ENCODE measurements at regions not wholly inside any gene's neighbourhood (a gene's known extent, or its start where the extent isn't known, plus 50 kb on each side); places are given as distances from the start of the nearest gene placed in this dataset.

- Mint-ChIP-seq H3K27me3 (ENCODE audit: unreplicated experiment) (no peaks in the 10 kb centered on the region), H3K9me3 (ENCODE audit: unreplicated experiment) (no peaks in the 10 kb centered on the region), H3K36me3 (ENCODE audit: unreplicated experiment) (no peaks in the 10 kb centered on the region), H3K27ac (ENCODE audit: unreplicated experiment) (no peak overlapping the region), H3K4me3 (ENCODE audit: unreplicated experiment) (no peak overlapping the region), H3K4me1 (ENCODE audit: low read depth, unreplicated experiment) (no peaks in the 10 kb centered on the region)
- DNase-seq = no peak
- no peak for TF ChIP-seq CTCF (IDR thresholded peaks at IDR 0.05; ENCODE audit: partially characterized antibody, unreplicated experiment)
Measured at GRCh38 chr1:55463814-55464475, 248.8 kb upstream of the USP24 start.

GRCh38 chr1:55457874-55458273, 242.7 kb upstream of the USP24 start:
- Mint-ChIP-seq H3K27me3 (ENCODE audit: unreplicated experiment) (no peaks in the 10 kb centered on the region), H3K9me3 (ENCODE audit: unreplicated experiment) (peaks cover 1% of the 10 kb centered on the region), H3K4me1 (ENCODE audit: low read depth, unreplicated experiment) (no peaks in the 10 kb centered on the region), H3K4me3 (ENCODE audit: unreplicated experiment) (no peak overlapping the region), H3K27ac (ENCODE audit: unreplicated experiment) (no peak overlapping the region), H3K36me3 (ENCODE audit: unreplicated experiment) (peaks cover 7% of the 10 kb centered on the region)
- TF ChIP-seq CTCF (IDR thresholded peaks at IDR 0.05; ENCODE audit: partially characterized antibody, unreplicated experiment) = no peak
- DNase-seq = no peak

GRCh38 chr1:55456971-55457370, 241.8 kb upstream of the USP24 start:
- no peaks in the 10 kb centered on the region for H3K4me1 Mint-ChIP-seq (ENCODE audit: low read depth, unreplicated experiment)
- no peak overlapping the region for H3K27ac Mint-ChIP-seq (ENCODE audit: unreplicated experiment)
- H3K9me3 Mint-ChIP-seq (ENCODE audit: unreplicated experiment) = peaks cover 1% of the 10 kb centered on the region
- TF ChIP-seq CTCF (IDR thresholded peaks at IDR 0.05; ENCODE audit: partially characterized antibody, unreplicated experiment) = no peak
- no peak for DNase-seq
- no peak overlapping the region for H3K4me3 Mint-ChIP-seq (ENCODE audit: unreplicated experiment)
- H3K36me3 Mint-ChIP-seq (ENCODE audit: unreplicated experiment) = peaks cover 7% of the 10 kb centered on the region
- H3K27me3 Mint-ChIP-seq (ENCODE audit: unreplicated experiment) = no peaks in the 10 kb centered on the region

- Mint-ChIP-seq H3K4me1 (ENCODE audit: low read depth, unreplicated experiment) (peaks cover 5% of the 10 kb centered on the region), H3K27me3 (ENCODE audit: unreplicated experiment) (peaks cover 3% of the 10 kb centered on the region), H3K9me3 (ENCODE audit: unreplicated experiment) (no peaks in the 10 kb centered on the region), H3K36me3 (ENCODE audit: unreplicated experiment) (no peaks in the 10 kb centered on the region), H3K27ac (ENCODE audit: unreplicated experiment) (no peak overlapping the region), H3K4me3 (ENCODE audit: unreplicated experiment) (no peak overlapping the region)
- no peak for DNase-seq
- no peak for TF ChIP-seq CTCF (IDR thresholded peaks at IDR 0.05; ENCODE audit: partially characterized antibody, unreplicated experiment)
Measured at GRCh38 chr1:55448261-55448660, 233.1 kb upstream of the USP24 start.

- Mint-ChIP-seq H3K27ac (ENCODE audit: unreplicated experiment) (no peak overlapping the region), H3K4me3 (ENCODE audit: unreplicated experiment) (no peak overlapping the region)
- TF ChIP-seq CTCF (IDR thresholded peaks at IDR 0.05; ENCODE audit: partially characterized antibody, unreplicated experiment) = no peak
Measured at GRCh38 chr1:55447488-55447887, 232.3 kb upstream of the USP24 start.

More at GRCh38 chr1:55447488-55447887, 232.3 kb upstream of the USP24 start:
- H3K4me1 Mint-ChIP-seq (ENCODE audit: low read depth, unreplicated experiment) = peaks cover 6% of the 10 kb centered on the region
- H3K9me3 Mint-ChIP-seq (ENCODE audit: unreplicated experiment) = no peaks in the 10 kb centered on the region
- H3K27me3 Mint-ChIP-seq (ENCODE audit: unreplicated experiment) = peaks cover 3% of the 10 kb centered on the region
- H3K36me3 Mint-ChIP-seq (ENCODE audit: unreplicated experiment) = no peaks in the 10 kb centered on the region
- DNase-seq = no peak

All from glutamatergic neuron (in vitro differentiated cells).